HG02678 (cell line): ENCODE measurements at regions not wholly inside any gene's neighbourhood (a gene's known extent, or its start where the extent isn't known, plus 50 kb on each side); places are given as distances from the start of the nearest gene placed in this dataset.
"Not testable (repeated sequence)": the region's sequence is repeated elsewhere in the genome, so short reads cannot be mapped to it uniquely, and the experiment has no call there.

ENCODE experiments used
- ATAC-seq: cut with Tn5 transposase; IDR thresholded peaks from one replicate; pipeline ENCODE4 v1.9.1; 2021; ENCODE audit warnings: mild to moderate bottlenecking, moderate library complexity; ENCODE audit not compliant: unreplicated experiment

GRCh38 chr2:67318993-67319481, 78.1 kb upstream of the ETAA1 start:
- no peak for ATAC-seq

GRCh38 chr2:67320861-67321587, 76.1 kb upstream of the ETAA1 start:
- no peak for ATAC-seq

- no peak for ATAC-seq
Measured at GRCh38 chr2:67321588-67321903, 75.6 kb upstream of the ETAA1 start.

- no peak for ATAC-seq
Measured at GRCh38 chr2:67322353-67323001, 74.7 kb upstream of the ETAA1 start.

- ATAC-seq: no peak
Measured at GRCh38 chr2:67323209-67323991, 73.7 kb upstream of the ETAA1 start.

GRCh38 chr2:67329513-67329912, 67.6 kb upstream of the ETAA1 start:
- ATAC-seq: no peak

- ATAC-seq: no peak
Measured at GRCh38 chr2:67329951-67330350, 67.2 kb upstream of the ETAA1 start.

GRCh38 chr2:67331419-67332086, 65.6 kb upstream of the ETAA1 start:
- not testable (repeated sequence) for ATAC-seq

- no peak for ATAC-seq
Measured at GRCh38 chr2:67337903-67338302, 59.2 kb upstream of the ETAA1 start.

GRCh38 chr2:67338601-67339233, 58.4 kb upstream of the ETAA1 start:
- no peak for ATAC-seq

GRCh38 chr2:67339234-67339885, 57.8 kb upstream of the ETAA1 start:
- no peak for ATAC-seq

- ATAC-seq: no peak
Measured at GRCh38 chr2:67340133-67341011, 56.8 kb upstream of the ETAA1 start.

- no peak for ATAC-seq
Measured at GRCh38 chr2:67341012-67341318, 56.2 kb upstream of the ETAA1 start.

GRCh38 chr2:67341336-67341735, 55.8 kb upstream of the ETAA1 start:
- ATAC-seq: no peak

GRCh38 chr2:67342394-67342793, 54.7 kb upstream of the ETAA1 start:
- ATAC-seq: no peak

GRCh38 chr2:67346718-67347407, 50.3 kb upstream of the ETAA1 start:
- no peak for ATAC-seq
